ENCODE measurements at regions not wholly inside any gene's neighbourhood (a gene's known extent, or its start where the extent isn't known, plus 50 kb on each side); places are given as distances from the start of the nearest gene placed in this dataset.
"Not testable (repeated sequence)": the region's sequence is repeated elsewhere in the genome, so short reads cannot be mapped to it uniquely, and the experiment has no call there.

GRCh38 chr4:160652790-160653189 lies 1511.0 kb downstream of the FSTL5 start:
- DNase-seq (ENCODE audit: low read depth in 2 of 2): no peak

- DNase-seq (ENCODE audit: low read depth in 2 of 2): no peak
Observed at GRCh38 chr4:160675550-160675949, 1488.2 kb downstream of the FSTL5 start.

GRCh38 chr4:160685729-160686128 lies 1478.1 kb downstream of the FSTL5 start:
- no peak for DNase-seq (ENCODE audit: low read depth in 2 of 2)

- no peak for DNase-seq (ENCODE audit: low read depth in 2 of 2)
Observed at GRCh38 chr4:160701671-160702070, 1462.1 kb downstream of the FSTL5 start.

GRCh38 chr4:160709026-160709425 lies 1454.8 kb downstream of the FSTL5 start:
- DNase-seq (ENCODE audit: low read depth in 2 of 2): no peak

- DNase-seq (ENCODE audit: low read depth in 2 of 2): no peak
Observed at GRCh38 chr4:160709546-160709945, 1454.3 kb downstream of the FSTL5 start.

GRCh38 chr4:160716551-160716950 lies 1447.2 kb downstream of the FSTL5 start:
- DNase-seq (ENCODE audit: low read depth in 2 of 2): no peak

GRCh38 chr4:160717848-160718247 lies 1446.0 kb downstream of the FSTL5 start:
- DNase-seq (ENCODE audit: low read depth in 2 of 2): no peak

- no peak for DNase-seq (ENCODE audit: low read depth in 2 of 2)
Observed at GRCh38 chr4:160724063-160724462, 1439.7 kb downstream of the FSTL5 start.

- no peak for DNase-seq (ENCODE audit: low read depth in 2 of 2)
Observed at GRCh38 chr4:160745126-160745525, 1418.7 kb downstream of the FSTL5 start.

- DNase-seq (ENCODE audit: low read depth in 2 of 2): not testable (repeated sequence)
Observed at GRCh38 chr4:160746585-160746984, 1417.2 kb downstream of the FSTL5 start.

- DNase-seq (ENCODE audit: low read depth in 2 of 2): no peak
Observed at GRCh38 chr4:160772668-160773067, 1391.1 kb downstream of the FSTL5 start.

- DNase-seq (ENCODE audit: low read depth in 2 of 2): no peak
Observed at GRCh38 chr4:160795216-160795615, 1368.6 kb downstream of the FSTL5 start.

GRCh38 chr4:160808174-160808573 lies 1355.6 kb downstream of the FSTL5 start:
- no peak for DNase-seq (ENCODE audit: low read depth in 2 of 2)

- DNase-seq (ENCODE audit: low read depth in 2 of 2): no peak
Observed at GRCh38 chr4:160809576-160809975, 1354.2 kb downstream of the FSTL5 start.

- no peak for DNase-seq (ENCODE audit: low read depth in 2 of 2)
Observed at GRCh38 chr4:160810424-160810823, 1353.4 kb downstream of the FSTL5 start.

GRCh38 chr4:160810941-160811340 lies 1352.9 kb downstream of the FSTL5 start:
- no peak for DNase-seq (ENCODE audit: low read depth in 2 of 2)

GRCh38 chr4:160811956-160812355 lies 1351.8 kb downstream of the FSTL5 start:
- no peak for DNase-seq (ENCODE audit: low read depth in 2 of 2)

GRCh38 chr4:160814726-160815125 lies 1349.1 kb downstream of the FSTL5 start:
- DNase-seq (ENCODE audit: low read depth in 2 of 2): no peak

- DNase-seq (ENCODE audit: low read depth in 2 of 2): no peak
Observed at GRCh38 chr4:160818571-160818970, 1345.2 kb downstream of the FSTL5 start.

- DNase-seq (ENCODE audit: low read depth in 2 of 2): no peak
Observed at GRCh38 chr4:160819791-160820190, 1344.0 kb downstream of the FSTL5 start.

- no peak for DNase-seq (ENCODE audit: low read depth in 2 of 2)
Observed at GRCh38 chr4:160824481-160824880, 1339.3 kb downstream of the FSTL5 start.

GRCh38 chr4:160825644-160826338 lies 1338.0 kb downstream of the FSTL5 start:
- DNase-seq (ENCODE audit: low read depth in 2 of 2): no peak

- DNase-seq (ENCODE audit: low read depth in 2 of 2): no peak
Observed at GRCh38 chr4:160826339-160826679, 1337.5 kb downstream of the FSTL5 start.

All from stimulated activated CD8-positive, alpha-beta memory T cell treated with anti-CD3 and anti-CD28 coated beads, Interleukin-2, amount 100 ng/mL, for 48 hours (primary cell).